ENCODE measurements at regions not wholly inside any gene's neighbourhood (a gene's known extent, or its start where the extent isn't known, plus 50 kb on each side); places are given as distances from the start of the nearest gene placed in this dataset.

- 55 to 63% (median 62%) methylated on average over 7 of the region's 7 CpGs for WGBS, 3 donors
- H3K4me3 ChIP-seq = no peak overlapping the region
- TF ChIP-seq EP300 (IDR thresholded peaks at IDR 0.05) = no peak
- no peak for TF ChIP-seq CTCF (IDR thresholded peaks at IDR 0.05)
- TF ChIP-seq POLR2A (IDR thresholded peaks at IDR 0.05) = no peak
- no peak for DNase-seq
- no peaks in the 10 kb centered on the region for H3K4me1 ChIP-seq (ENCODE audit: insufficient read depth)
- no peak overlapping the region for H3K27ac ChIP-seq
- no peaks in the 10 kb centered on the region for H3K36me3 ChIP-seq
- H3K27me3 ChIP-seq = no peaks in the 10 kb centered on the region
- intact Hi-C loops (cut with DNase I) = loop anchor here in 2 of 4 donors (10.0 kb wide), 2 partner anchors 63 to 617 kb away; no protein-coding TSS in a partner anchor
- H3K9me3 ChIP-seq = no peaks in the 10 kb centered on the region
These were observed 121.3 kb downstream of the MPP7 start for GRCh38 chr10:28181478-28182096.

GRCh38 chr10:28180654-28181053 lies 122.2 kb downstream of the MPP7 start:
- Histone ChIP-seq H3K4me1 (ENCODE audit: insufficient read depth) (no peaks in the 10 kb centered on the region), H3K27me3 (no peaks in the 10 kb centered on the region), H3K9me3 (no peaks in the 10 kb centered on the region), H3K27ac (no peak overlapping the region), H3K36me3 (no peaks in the 10 kb centered on the region), H3K4me3 (no peak overlapping the region)
- intact Hi-C loops (cut with DNase I) = loop anchor here in 2 of 4 donors (10.0 kb wide), 2 partner anchors 64 to 616 kb away; no protein-coding TSS in a partner anchor
- DNase-seq = no peak
- TF ChIP-seq POLR2A (IDR thresholded peaks at IDR 0.05) (no peak), EP300 (IDR thresholded peaks at IDR 0.05) (no peak), CTCF (IDR thresholded peaks at IDR 0.05) (no peak)
- WGBS, 3 donors = 55 to 60% (median 59%) methylated on average over 4 of the region's 4 CpGs

GRCh38 chr10:28179743-28180099 lies 123.1 kb downstream of the MPP7 start:
- TF ChIP-seq POLR2A (IDR thresholded peaks at IDR 0.05) = no peak
- no peak for TF ChIP-seq CTCF (IDR thresholded peaks at IDR 0.05)
- TF ChIP-seq EP300 (IDR thresholded peaks at IDR 0.05) = no peak
- no peaks in the 10 kb centered on the region for H3K9me3 ChIP-seq
- intact Hi-C loops (cut with DNase I) = loop anchor here (5.0 to 10.0 kb wide), 5 partner anchors 65 to 625 kb away; partner anchors contain the start of gene MKX (in 2 of the 4)
- DNase-seq = no peak
- H3K27ac ChIP-seq = no peak overlapping the region
- H3K27me3 ChIP-seq = no peaks in the 10 kb centered on the region
- H3K4me3 ChIP-seq = no peak overlapping the region
- no peaks in the 10 kb centered on the region for H3K36me3 ChIP-seq
- no peaks in the 10 kb centered on the region for H3K4me1 ChIP-seq (ENCODE audit: insufficient read depth)

- Histone ChIP-seq H3K27me3 (no peaks in the 10 kb centered on the region), H3K4me1 (ENCODE audit: insufficient read depth) (no peaks in the 10 kb centered on the region), H3K27ac (peak overlapping the region in 1 of 2 donors; percentile 51), H3K36me3 (no peaks in the 10 kb centered on the region), H3K9me3 (no peaks in the 10 kb centered on the region), H3K4me3 (no peak overlapping the region)
- intact Hi-C loops (cut with DNase I) = loop anchor here in 3 of 4 donors (5.0 to 10.0 kb wide), 3 partner anchors 434 to 624 kb away; partner anchors contain the start of gene MKX (in 2 of the 3)
- TF ChIP-seq POLR2A (IDR thresholded peaks at IDR 0.05) (no peak), CTCF (IDR thresholded peaks at IDR 0.05) (peak; percentile 65 to 88 (median 76)), EP300 (IDR thresholded peaks at IDR 0.05) (no peak)
- DNase-seq = peak in 1 of 5 donors; percentile 38
- WGBS, 3 donors = 9 to 14% (median 12%) methylated on average over 4 of the region's 4 CpGs
These were observed 123.7 kb downstream of the MPP7 start for GRCh38 chr10:28179006-28179742.
